Astrocyte (in vitro differentiated cells and primary cell): ENCODE measurements at regions not wholly inside any gene's neighbourhood (a gene's known extent, or its start where the extent isn't known, plus 50 kb on each side); places are given as distances from the start of the nearest gene placed in this dataset.

Experiments used
- EZH2 ChIP-seq: IDR thresholded peaks from 2 replicates; pipeline ENCODE4 v1.6.1; 2012; ENCODE audit warnings: mild to moderate bottlenecking, low read length, inconsistent platforms; ENCODE audit not compliant: insufficient read depth
- TF ChIP-seq, protein P1 (sequence below): IDR thresholded peaks from 2 replicates; pipeline ENCODE4 v1.5.1; 2011; ENCODE audit warnings: low read depth, mild to moderate bottlenecking, inconsistent platforms, low read length, moderate library complexity; ENCODE audit not compliant: insufficient read depth

DNA sequence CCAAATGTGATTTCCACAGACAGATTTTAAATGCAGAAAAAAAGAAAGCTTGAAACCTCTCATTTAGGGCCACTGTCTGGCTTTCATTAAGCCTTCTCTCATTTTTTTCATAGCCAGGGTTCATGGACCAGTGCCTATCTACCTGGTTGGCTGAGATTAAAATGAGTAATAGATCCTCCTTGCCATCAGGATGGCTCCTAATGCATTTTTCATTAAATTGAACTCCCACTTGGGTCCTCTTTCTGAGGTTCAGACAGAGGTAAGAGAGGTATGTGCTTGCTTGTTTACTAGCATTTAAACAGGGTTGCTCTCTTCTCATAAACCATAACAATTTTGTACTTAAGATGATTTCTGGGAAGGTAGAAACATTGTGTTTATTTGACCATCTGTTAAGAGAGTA is 473.0 kb downstream of the TBC1D4 start:
- no peak for TF ChIP-seq EZH2
- TF ChIP-seq, protein P1, sequence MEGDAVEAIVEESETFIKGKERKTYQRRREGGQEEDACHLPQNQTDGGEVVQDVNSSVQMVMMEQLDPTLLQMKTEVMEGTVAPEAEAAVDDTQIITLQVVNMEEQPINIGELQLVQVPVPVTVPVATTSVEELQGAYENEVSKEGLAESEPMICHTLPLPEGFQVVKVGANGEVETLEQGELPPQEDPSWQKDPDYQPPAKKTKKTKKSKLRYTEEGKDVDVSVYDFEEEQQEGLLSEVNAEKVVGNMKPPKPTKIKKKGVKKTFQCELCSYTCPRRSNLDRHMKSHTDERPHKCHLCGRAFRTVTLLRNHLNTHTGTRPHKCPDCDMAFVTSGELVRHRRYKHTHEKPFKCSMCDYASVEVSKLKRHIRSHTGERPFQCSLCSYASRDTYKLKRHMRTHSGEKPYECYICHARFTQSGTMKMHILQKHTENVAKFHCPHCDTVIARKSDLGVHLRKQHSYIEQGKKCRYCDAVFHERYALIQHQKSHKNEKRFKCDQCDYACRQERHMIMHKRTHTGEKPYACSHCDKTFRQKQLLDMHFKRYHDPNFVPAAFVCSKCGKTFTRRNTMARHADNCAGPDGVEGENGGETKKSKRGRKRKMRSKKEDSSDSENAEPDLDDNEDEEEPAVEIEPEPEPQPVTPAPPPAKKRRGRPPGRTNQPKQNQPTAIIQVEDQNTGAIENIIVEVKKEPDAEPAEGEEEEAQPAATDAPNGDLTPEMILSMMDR: no peak
